DMS114 treated with DMSO at 0.1 percent for 48 hours (cell line): ENCODE measurements at regions not wholly inside any gene's neighbourhood (a gene's known extent, or its start where the extent isn't known, plus 50 kb on each side); places are given as distances from the start of the nearest gene placed in this dataset.

Experiments used
- DNase-seq: peaks from one replicate; lab custom pipeline; 2025; ENCODE audit not compliant: unreplicated experiment; lab: John Stamatoyannopoulos, UW

GRCh38 chr13:27847669-27848068, 55.4 kb downstream of the GSX1 start:
- DNase-seq, result no peak

GRCh38 chr13:27851096-27851850, 59.0 kb downstream of the GSX1 start:
- DNase-seq, result no peak

GRCh38 chr13:27852491-27852890, 60.2 kb downstream of the GSX1 start:
- DNase-seq, result no peak

DNA sequence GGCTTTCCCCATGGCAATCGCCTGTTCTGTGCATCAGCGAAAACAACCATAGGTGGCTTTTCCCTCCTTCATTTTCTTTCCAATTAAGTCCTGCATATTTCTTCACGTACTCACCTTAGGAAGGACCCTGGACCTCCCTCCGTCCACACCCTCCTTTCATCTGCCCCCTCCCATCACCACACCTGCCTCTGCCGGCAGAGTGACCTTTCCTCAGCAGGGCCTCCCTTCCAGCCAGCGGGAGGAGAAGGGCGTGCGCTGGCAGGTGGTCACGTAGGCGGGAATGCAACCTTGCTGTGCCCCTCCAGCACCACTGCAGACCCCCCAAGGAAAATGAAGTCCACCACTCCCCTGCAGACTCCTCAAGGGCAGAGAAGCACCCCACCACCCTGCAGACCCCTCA, 61.1 kb downstream of the GSX1 start:
- no peak for DNase-seq

DNA sequence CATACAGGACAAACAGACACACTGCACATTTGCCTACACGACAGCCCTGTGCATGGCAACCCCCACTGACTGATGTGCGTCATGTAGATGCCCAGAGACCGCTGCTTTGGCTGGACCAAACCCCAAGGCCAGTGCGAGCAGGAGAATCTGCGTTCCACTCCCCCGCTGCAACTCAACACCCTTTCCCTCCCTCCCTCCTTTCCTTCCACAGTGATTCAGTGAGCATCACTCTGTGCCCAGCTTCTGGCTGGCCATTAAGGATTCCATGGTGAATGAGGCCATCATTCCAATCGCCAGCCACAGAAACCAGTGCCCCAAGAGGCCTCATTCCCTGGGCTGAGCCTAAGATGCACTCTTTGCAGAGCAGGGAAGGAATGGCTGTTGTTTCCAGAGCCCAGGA, 61.6 kb downstream of the GSX1 start:
- no peak for DNase-seq

GRCh38 chr13:27854606-27855005, 62.3 kb downstream of the GSX1 start:
- DNase-seq, result no peak

DNA sequence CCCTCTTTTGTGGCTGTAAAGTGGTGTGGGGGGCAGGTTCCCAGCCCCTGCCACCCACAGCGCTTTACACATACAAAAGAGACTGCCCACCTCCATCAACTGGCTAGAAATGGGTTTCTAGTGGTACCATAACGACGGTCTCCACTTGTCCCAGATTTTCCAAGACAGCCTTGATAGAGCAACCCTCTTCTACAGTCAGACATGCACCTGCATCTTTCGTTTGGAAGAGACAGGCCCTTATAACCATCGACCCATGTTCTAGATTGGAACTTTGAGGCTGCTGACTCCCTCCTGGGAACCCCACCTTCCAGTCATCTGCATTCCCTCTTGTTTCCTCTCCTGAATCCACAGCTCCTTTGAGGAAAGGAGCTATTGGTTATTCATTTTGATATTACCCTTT, 63.1 kb downstream of the GSX1 start:
- no peak for DNase-seq

DNA sequence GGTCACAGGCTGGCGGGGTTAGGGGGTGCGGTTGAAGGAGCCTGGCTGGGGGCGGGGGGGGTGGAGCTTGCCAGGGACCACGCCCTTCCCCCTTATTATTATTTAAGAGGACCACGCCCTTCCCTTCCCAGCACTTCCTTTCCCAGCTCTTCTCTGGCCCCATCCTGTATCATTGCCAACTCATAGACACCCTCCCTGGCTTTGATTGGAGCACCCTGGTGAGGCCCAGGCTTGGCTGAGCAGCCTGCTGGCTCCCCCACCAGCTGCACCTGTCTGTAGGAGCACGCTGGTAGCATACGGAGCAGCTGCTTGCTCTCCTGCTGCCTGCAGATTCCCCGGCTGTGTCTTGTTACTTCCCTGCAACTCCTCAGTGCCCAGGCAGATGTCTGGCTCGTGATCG, 62.5 kb upstream of the PDX1 start:
- DNase-seq, result no peak

GRCh38 chr13:27858046-27858445, 61.8 kb upstream of the PDX1 start:
- no peak for DNase-seq

DNA sequence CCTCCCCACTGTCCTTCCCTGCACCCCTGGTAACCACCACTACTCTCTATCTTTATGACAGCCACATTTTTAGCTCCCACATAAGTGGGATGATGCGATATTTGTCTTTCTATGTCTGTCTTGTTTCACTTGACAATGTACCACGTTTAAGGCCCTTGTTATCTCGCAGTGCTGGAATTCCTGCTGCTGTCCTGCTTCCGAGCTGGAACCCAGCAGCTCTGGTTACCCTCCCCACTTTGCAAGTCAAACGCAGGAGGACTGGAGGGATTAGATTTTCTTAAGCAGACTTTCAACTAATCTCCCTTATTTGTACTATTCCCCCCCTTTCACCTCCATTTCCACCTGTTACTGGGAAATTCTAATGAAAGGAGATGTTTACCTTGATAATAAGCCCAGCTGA, 59.1 kb upstream of the PDX1 start:
- DNase-seq, result no peak

DNA sequence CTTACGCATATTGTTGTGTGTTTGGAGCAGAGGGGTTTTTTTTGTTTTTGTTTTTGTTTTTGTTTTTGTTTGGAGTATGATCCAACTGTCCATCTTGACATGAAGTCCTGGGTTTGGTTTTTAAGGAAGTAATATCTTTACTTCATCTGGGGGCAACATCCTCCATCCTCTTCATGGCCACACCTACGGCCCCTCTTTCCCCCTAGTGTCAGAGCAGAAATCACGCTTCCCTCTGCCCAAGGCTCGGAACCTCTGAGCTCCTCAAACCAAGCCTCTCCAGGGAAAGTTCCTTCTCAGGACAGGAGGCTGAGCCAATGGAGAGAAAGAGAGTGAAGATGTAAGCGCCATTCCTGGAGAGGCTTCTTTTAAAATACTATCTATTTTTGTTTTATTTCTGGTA, 58.6 kb upstream of the PDX1 start:
- no peak for DNase-seq

- DNase-seq, result peak; percentile 25
These were observed 51.0 kb upstream of the PDX1 start for GRCh38 chr13:27868641-27869435.

- no peak for DNase-seq
These were observed 50.2 kb upstream of the PDX1 start for GRCh38 chr13:27869436-27870095.
